Coronary artery (tissue), 2 donors: ENCODE measurements at regions not wholly inside any gene's neighbourhood (a gene's known extent, or its start where the extent isn't known, plus 50 kb on each side); places are given as distances from the start of the nearest gene placed in this dataset.
"Not testable (repeated sequence)": the region's sequence is repeated elsewhere in the genome, so short reads cannot be mapped to it uniquely, and the experiment has no call there.

Experiments
- DNase-seq: peaks from one replicate; pipeline ENCODE4 v3.0.0-alpha.2; 2017; ENCODE audit warnings: low spot score
- H3K27ac ChIP-seq, 2 donors: fragments of 200-600 bp; sonication (generic); one replicate each; pipeline ENCODE4 v1.5.1; 2016 to 2019
- H3K4me3 ChIP-seq: fragments of 200-600 bp; sonication (generic); 2 replicates; pipeline ENCODE4 v1.5.1; 2016; ENCODE audit warnings: mild to moderate bottlenecking, moderate library complexity
- CTCF ChIP-seq: fragments of 200-600 bp; sonication (generic); IDR thresholded peaks from one replicate; pipeline ENCODE4 v1.5.1; 2019; ENCODE audit warnings: antibody characterized with exemption

GRCh38 chr10:33022691-33023090 is 64.7 kb upstream of the ITGB1 start:
- Histone ChIP-seq H3K27ac (no peak overlapping the region), H3K4me3 (no peak overlapping the region)
- DNase-seq, result no peak
- no peak for TF ChIP-seq CTCF

- no peak for DNase-seq
- Histone ChIP-seq H3K4me3 (no peak overlapping the region), H3K27ac (no peak overlapping the region)
- TF ChIP-seq CTCF, result no peak
Observed at GRCh38 chr10:33022090-33022489, 64.1 kb upstream of the ITGB1 start.

GRCh38 chr10:33016988-33017387 is 59.0 kb upstream of the ITGB1 start:
- no peak overlapping the region for H3K4me3 ChIP-seq
- no peak overlapping the region for H3K27ac ChIP-seq
- DNase-seq, result no peak
- TF ChIP-seq CTCF, result no peak

- Histone ChIP-seq H3K27ac (peak overlapping the region in 1 of 2 donors; percentile 10), H3K4me3 (no peak overlapping the region)
- DNase-seq, result no peak
- TF ChIP-seq CTCF, result no peak
Observed at GRCh38 chr10:33015761-33016547, 57.9 kb upstream of the ITGB1 start.

GRCh38 chr10:33013331-33013730 is 55.3 kb upstream of the ITGB1 start:
- DNase-seq, H3K27ac ChIP-seq, H3K4me3 ChIP-seq: not testable (repeated sequence)

- TF ChIP-seq CTCF, result no peak
- Histone ChIP-seq H3K27ac (no peak overlapping the region), H3K4me3 (no peak overlapping the region)
- DNase-seq, result no peak
Observed at GRCh38 chr10:33012306-33012705, 54.3 kb upstream of the ITGB1 start.

GRCh38 chr10:33010132-33011037 is 52.4 kb upstream of the ITGB1 start:
- TF ChIP-seq CTCF, result no peak
- no peak overlapping the region for H3K4me3 ChIP-seq
- no peak for DNase-seq
- no peak overlapping the region for H3K27ac ChIP-seq
